ENCODE measurements at regions not wholly inside any gene's neighbourhood (a gene's known extent, or its start where the extent isn't known, plus 50 kb on each side); places are given as distances from the start of the nearest gene placed in this dataset.

DNA sequence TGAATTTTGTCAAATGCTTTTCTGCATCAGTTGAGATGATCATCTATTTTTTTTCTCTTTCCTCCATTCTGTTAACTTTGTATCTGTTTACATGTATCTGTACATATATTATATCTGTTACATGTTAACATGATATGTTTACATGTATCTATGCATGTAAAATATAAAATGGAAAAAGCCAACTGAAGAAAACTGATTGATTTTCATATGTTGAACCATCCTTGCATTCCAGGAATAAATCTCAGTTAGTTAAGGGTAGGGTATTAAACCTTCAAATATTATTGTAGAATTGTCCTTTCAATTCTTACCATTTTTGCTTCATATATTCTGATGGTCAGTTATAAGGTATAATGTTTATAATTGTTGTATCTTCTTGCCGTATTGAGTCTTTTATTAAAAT, 336.1 kb downstream of the ZFHX3 start:
- no peak for DNase-seq (ENCODE audit: low read depth)
- TF ChIP-seq, protein P1, sequence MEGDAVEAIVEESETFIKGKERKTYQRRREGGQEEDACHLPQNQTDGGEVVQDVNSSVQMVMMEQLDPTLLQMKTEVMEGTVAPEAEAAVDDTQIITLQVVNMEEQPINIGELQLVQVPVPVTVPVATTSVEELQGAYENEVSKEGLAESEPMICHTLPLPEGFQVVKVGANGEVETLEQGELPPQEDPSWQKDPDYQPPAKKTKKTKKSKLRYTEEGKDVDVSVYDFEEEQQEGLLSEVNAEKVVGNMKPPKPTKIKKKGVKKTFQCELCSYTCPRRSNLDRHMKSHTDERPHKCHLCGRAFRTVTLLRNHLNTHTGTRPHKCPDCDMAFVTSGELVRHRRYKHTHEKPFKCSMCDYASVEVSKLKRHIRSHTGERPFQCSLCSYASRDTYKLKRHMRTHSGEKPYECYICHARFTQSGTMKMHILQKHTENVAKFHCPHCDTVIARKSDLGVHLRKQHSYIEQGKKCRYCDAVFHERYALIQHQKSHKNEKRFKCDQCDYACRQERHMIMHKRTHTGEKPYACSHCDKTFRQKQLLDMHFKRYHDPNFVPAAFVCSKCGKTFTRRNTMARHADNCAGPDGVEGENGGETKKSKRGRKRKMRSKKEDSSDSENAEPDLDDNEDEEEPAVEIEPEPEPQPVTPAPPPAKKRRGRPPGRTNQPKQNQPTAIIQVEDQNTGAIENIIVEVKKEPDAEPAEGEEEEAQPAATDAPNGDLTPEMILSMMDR (conservative IDR thresholded peaks at IDR 0.05; ENCODE audit: low read depth, low read length): no peak
- H3K4me3 ChIP-seq (ENCODE audit: low read depth, low read length): no peak overlapping the region

DNA sequence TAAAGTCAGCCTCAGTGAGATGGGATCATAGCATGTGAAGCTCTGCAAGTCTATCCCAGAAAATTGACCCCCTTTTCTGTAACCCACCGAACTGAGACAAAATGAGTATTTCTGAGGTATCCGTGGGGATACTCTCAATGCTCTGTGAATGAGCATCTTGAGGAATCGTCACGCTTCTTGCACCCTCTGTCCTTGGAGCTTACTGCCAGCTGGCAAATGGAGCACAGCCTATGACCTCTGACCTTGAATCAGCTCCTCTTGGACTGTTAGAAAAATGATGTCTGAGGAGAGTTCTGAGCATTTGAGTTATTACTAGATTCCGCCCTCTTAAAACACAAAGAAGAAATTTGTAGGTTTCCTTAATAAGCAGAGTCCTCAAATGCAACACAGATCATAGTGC, 342.1 kb downstream of the ZFHX3 start:
- H3K4me3 ChIP-seq (ENCODE audit: low read depth, low read length): no peak overlapping the region
- DNase-seq (ENCODE audit: low read depth): no peak
- TF ChIP-seq, protein P1 (conservative IDR thresholded peaks at IDR 0.05; ENCODE audit: low read depth, low read length): no peak

DNA sequence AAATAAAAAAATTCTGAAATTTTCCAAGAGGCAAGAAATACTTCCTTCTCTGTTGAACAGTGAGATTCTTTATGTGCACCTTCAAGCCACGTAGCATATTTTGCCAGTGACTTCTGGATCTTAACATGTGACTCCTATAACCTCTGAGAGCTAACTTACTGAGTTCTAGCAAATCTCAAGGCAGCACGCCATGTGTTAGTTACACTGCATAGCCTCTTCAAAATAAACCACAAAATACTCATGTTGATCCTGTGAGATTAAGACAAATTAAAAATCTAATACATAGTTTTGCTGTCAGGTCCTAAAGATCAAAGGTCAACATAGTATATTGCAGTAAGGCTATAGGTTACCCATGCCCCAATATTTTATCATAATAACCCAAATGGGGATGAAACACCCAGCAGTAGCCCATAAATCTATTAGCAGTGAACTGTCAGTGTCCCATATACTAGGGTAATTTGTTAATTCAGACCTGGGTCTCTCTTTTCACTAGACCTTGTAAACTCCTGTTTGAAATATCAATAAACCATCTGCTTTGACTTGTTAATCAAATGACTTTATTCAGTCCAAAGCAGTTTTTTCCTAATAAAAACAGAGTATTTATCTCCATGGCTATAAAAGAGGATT, 343.1 kb downstream of the ZFHX3 start:
- no peak overlapping the region for H3K4me3 ChIP-seq (ENCODE audit: low read depth, low read length)
- no peak for DNase-seq (ENCODE audit: low read depth)
- TF ChIP-seq, protein P1 (conservative IDR thresholded peaks at IDR 0.05; ENCODE audit: low read depth, low read length): no peak

DNA sequence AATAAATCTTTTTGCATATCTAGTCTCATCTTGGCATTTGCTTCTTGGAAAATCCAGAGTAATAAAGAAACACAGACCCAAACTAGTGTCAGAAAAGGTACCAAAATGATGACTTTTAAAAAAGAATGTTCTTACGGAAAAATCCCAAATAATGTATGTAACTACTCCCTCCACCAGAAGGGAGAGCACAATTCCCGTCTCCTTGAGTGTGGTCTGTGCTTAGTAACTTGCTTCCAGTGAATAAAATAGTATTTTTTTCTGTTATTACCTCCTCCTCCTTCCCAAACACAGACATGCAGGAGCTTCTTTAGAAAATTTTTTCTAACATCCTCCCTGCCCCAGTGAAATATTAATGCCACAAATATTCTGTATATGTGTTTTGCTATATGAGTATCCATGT, 358.1 kb downstream of the ZFHX3 start:
- TF ChIP-seq, protein P1 (conservative IDR thresholded peaks at IDR 0.05; ENCODE audit: low read depth, low read length): no peak
- DNase-seq (ENCODE audit: low read depth): no peak
- H3K4me3 ChIP-seq (ENCODE audit: low read depth, low read length): no peak overlapping the region

DNA sequence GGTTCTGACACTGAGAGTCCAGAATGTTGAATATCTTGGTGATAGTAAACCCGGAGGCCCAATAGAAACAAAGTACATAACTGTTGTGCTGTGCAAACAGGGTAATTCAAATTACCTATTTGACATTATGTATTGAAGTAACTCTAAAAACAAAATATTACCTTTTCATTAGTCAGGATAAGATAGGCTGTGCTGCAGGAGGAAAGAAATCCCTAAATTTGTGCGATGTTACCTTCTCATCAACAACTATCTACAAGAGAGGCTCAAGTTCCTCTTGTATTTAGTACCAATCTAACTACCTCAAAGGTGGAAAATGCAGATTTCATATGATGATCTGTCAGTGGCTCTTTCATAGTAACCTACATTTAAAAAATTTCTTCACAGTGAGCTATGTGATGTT, 367.2 kb downstream of the ZFHX3 start:
- no peak for DNase-seq (ENCODE audit: low read depth)
- no peak overlapping the region for H3K4me3 ChIP-seq (ENCODE audit: low read depth, low read length)
- TF ChIP-seq, protein P1 (conservative IDR thresholded peaks at IDR 0.05; ENCODE audit: low read depth, low read length): no peak

DNA sequence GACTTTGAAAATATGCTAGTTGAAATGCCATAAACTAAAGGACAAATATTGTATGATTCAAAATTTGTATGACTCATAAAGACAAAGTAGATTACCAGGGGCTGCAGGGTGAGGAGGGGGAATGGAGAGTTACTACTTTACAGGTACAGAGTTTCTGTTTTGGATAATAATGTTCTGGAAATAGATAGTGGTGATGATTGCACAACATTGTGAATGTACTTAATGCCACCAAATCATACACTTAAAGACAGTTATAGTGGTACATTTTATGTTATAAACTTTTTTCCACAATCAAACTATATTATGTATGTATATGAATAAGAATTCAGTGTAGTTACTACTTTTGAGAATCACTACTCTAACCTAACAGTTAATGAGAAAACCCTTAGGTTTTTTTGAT, 368.1 kb downstream of the ZFHX3 start:
- TF ChIP-seq, protein P1 (conservative IDR thresholded peaks at IDR 0.05; ENCODE audit: low read depth, low read length): no peak
- DNase-seq (ENCODE audit: low read depth): no peak
- H3K4me3 ChIP-seq (ENCODE audit: low read depth, low read length): no peak overlapping the region

Measured in epithelial cell of proximal tubule (primary cell).